Spleen (tissue), 3 donors: ENCODE measurements at regions not wholly inside any gene's neighbourhood (a gene's known extent, or its start where the extent isn't known, plus 50 kb on each side); places are given as distances from the start of the nearest gene placed in this dataset.

Experiments
- POLR2A ChIP-seq, 3 donors: fragments of 450-650 bp; IDR thresholded peaks; one replicate each; pipeline ENCODE4 v1.5.1; 2017; ENCODE audit warnings: antibody characterized with exemption in 3 of 3, mild to moderate bottlenecking in 1 of 3
- POLR2AphosphoS5 ChIP-seq, 3 donors: sonication (generic); formaldehyde crosslinking; IDR thresholded peaks; one replicate each; pipeline ENCODE4 v1.5.1; 2017; ENCODE audit warnings: antibody characterized with exemption in 3 of 3

- TF ChIP-seq POLR2AphosphoS5 (IDR thresholded peaks at IDR 0.05): no peak
- no peak for TF ChIP-seq POLR2A (IDR thresholded peaks at IDR 0.05)
Measured at GRCh38 chrX:120774606-120775005, 101.1 kb downstream of the CT47B1 start.
